ENCODE measurements at regions not wholly inside any gene's neighbourhood (a gene's known extent, or its start where the extent isn't known, plus 50 kb on each side); places are given as distances from the start of the nearest gene placed in this dataset.

DNA sequence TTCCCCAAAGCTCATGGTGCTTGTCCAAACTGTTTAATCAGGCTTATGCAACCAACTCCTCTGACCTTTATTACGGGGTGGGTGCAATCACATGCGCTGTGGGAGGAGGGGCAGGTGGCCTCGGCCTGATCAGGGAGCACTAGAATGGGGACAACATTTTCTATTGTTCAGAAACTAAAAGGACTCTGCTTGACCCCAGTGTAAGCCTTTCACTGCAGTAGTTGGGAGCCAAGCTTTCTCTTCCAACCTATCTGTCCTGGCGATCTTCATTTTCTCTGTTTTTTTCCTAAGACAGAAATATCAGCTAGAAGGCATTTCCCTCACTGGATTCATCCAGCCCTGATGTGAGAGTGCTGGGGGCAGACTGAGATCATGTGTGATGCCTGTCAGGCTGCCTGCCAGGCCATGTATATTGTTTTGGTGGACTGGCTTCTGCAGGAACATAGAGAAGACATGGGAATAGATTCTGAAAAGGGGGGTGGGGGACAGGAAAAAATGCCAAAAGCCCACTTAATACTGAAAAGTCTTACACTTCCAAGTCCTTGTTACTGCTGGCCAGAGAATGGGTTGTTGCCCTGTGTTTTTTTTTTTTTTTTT, 627.0 kb upstream of the TBL1XR1 start (continued):
- TF ChIP-seq, protein P1, sequence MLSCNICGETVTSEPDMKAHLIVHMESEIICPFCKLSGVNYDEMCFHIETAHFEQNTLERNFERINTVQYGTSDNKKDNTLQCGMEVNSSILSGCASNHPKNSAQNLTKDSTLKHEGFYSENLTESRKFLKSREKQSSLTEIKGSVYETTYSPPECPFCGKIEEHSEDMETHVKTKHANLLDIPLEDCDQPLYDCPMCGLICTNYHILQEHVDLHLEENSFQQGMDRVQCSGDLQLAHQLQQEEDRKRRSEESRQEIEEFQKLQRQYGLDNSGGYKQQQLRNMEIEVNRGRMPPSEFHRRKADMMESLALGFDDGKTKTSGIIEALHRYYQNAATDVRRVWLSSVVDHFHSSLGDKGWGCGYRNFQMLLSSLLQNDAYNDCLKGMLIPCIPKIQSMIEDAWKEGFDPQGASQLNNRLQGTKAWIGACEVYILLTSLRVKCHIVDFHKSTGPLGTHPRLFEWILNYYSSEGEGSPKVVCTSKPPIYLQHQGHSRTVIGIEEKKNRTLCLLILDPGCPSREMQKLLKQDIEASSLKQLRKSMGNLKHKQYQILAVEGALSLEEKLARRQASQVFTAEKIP (CRISPR knock-in tag; IDR thresholded peaks at IDR 0.05; ENCODE audit: borderline replicate concordance), result no peak
- TF ChIP-seq ZNF451 (CRISPR knock-in tag; IDR thresholded peaks at IDR 0.05) (no peak), ZNF850 (CRISPR knock-in tag; conservative IDR thresholded peaks at IDR 0.05) (no peak), ZBTB20 (CRISPR knock-in tag; IDR thresholded peaks at IDR 0.05; ENCODE audit: borderline replicate concordance, low read depth) (peak; percentile 66; the same call in 1 of the 2 replicates), ZNF792 (CRISPR knock-in tag; IDR thresholded peaks at IDR 0.05) (no peak), MIXL1 (CRISPR knock-in tag; IDR thresholded peaks at IDR 0.05) (peak; percentile 99), NCOR1 (IDR thresholded peaks at IDR 0.05; ENCODE audit: borderline replicate concordance, low read length) (peak; percentile 73; the same call in 1 of the 2 replicates), NPAS2 (CRISPR knock-in tag; IDR thresholded peaks at IDR 0.05; ENCODE audit: borderline replicate concordance) (no peak), HNRNPK (IDR thresholded peaks at IDR 0.05; ENCODE audit: low read depth, low read length, poor library complexity, severe bottlenecking) (no peak), ELF4 (CRISPR knock-in tag; IDR thresholded peaks at IDR 0.05; ENCODE audit: borderline replicate concordance) (no peak), ZSCAN12 (CRISPR knock-in tag; IDR thresholded peaks at IDR 0.05) (no peak), FIP1L1 (IDR thresholded peaks at IDR 0.05; ENCODE audit: borderline replicate concordance, insufficient read depth, low read depth, low read length) (no peak), ADNP (CRISPR knock-in tag; IDR thresholded peaks at IDR 0.05) (no peak), MLLT10 (CRISPR knock-in tag; IDR thresholded peaks at IDR 0.05) (no peak), ZNF510 (CRISPR knock-in tag; IDR thresholded peaks at IDR 0.05; ENCODE audit: low read depth) (peak; percentile 53; the same call in 1 of the 2 replicates), SNRNP70 (IDR thresholded peaks at IDR 0.05; ENCODE audit: low read depth, low read length) (no peak), HES4 (CRISPR knock-in tag; IDR thresholded peaks at IDR 0.05; ENCODE audit: borderline replicate concordance) (no peak), ZNF468 (CRISPR knock-in tag; IDR thresholded peaks at IDR 0.05) (no peak)
- TF ChIP-seq, protein P2, sequence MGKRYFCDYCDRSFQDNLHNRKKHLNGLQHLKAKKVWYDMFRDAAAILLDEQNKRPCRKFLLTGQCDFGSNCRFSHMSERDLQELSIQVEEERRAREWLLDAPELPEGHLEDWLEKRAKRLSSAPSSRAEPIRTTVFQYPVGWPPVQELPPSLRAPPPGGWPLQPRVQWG (CRISPR knock-in tag; IDR thresholded peaks at IDR 0.05; ENCODE audit: borderline replicate concordance, low read depth), result no peak
- TF ChIP-seq, protein P3, sequence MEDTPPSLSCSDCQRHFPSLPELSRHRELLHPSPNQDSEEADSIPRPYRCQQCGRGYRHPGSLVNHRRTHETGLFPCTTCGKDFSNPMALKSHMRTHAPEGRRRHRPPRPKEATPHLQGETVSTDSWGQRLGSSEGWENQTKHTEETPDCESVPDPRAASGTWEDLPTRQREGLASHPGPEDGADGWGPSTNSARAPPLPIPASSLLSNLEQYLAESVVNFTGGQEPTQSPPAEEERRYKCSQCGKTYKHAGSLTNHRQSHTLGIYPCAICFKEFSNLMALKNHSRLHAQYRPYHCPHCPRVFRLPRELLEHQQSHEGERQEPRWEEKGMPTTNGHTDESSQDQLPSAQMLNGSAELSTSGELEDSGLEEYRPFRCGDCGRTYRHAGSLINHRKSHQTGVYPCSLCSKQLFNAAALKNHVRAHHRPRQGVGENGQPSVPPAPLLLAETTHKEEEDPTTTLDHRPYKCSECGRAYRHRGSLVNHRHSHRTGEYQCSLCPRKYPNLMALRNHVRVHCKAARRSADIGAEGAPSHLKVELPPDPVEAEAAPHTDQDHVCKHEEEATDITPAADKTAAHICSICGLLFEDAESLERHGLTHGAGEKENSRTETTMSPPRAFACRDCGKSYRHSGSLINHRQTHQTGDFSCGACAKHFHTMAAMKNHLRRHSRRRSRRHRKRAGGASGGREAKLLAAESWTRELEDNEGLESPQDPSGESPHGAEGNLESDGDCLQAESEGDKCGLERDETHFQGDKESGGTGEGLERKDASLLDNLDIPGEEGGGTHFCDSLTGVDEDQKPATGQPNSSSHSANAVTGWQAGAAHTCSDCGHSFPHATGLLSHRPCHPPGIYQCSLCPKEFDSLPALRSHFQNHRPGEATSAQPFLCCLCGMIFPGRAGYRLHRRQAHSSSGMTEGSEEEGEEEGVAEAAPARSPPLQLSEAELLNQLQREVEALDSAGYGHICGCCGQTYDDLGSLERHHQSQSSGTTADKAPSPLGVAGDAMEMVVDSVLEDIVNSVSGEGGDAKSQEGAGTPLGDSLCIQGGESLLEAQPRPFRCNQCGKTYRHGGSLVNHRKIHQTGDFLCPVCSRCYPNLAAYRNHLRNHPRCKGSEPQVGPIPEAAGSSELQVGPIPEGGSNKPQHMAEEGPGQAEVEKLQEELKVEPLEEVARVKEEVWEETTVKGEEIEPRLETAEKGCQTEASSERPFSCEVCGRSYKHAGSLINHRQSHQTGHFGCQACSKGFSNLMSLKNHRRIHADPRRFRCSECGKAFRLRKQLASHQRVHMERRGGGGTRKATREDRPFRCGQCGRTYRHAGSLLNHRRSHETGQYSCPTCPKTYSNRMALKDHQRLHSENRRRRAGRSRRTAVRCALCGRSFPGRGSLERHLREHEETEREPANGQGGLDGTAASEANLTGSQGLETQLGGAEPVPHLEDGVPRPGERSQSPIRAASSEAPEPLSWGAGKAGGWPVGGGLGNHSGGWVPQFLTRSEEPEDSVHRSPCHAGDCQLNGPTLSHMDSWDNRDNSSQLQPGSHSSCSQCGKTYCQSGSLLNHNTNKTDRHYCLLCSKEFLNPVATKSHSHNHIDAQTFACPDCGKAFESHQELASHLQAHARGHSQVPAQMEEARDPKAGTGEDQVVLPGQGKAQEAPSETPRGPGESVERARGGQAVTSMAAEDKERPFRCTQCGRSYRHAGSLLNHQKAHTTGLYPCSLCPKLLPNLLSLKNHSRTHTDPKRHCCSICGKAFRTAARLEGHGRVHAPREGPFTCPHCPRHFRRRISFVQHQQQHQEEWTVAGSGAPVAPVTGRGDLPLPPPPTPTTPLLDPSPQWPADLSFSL (CRISPR knock-in tag; IDR thresholded peaks at IDR 0.05), result no peak
- TF ChIP-seq, protein P4, sequence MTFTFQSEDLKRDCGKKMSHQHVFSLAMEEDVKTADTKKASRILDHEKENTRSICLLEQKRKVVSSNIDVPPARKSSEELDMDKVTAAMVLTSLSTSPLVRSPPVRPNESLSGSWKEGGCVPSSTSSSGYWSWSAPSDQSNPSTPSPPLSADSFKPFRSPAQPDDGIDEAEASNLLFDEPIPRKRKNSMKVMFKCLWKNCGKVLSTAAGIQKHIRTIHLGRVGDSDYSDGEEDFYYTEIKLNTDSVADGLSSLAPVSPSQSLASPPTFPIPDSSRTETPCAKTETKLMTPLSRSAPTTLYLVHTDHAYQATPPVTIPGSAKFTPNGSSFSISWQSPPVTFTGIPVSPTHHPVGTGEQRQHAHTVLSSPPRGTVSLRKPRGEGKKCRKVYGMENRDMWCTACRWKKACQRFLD (CRISPR knock-in tag; IDR thresholded peaks at IDR 0.05; ENCODE audit: borderline replicate concordance), result no peak
